ENCODE measurements at regions not wholly inside any gene's neighbourhood (a gene's known extent, or its start where the extent isn't known, plus 50 kb on each side); places are given as distances from the start of the nearest gene placed in this dataset.
A peak's percentile ranks its signal among the peaks of the same experiment; 100 is the strongest.

GRCh38 chr12:89181271-89181920 is 170.9 kb downstream of the DUSP6 start:
- Histone ChIP-seq H3K9ac (ENCODE audit: insufficient read depth in 1 of 2, low read length in 2 of 2) (no peak overlapping the region), H3K4me1 (ENCODE audit: control insufficient read depth in 5 of 5, insufficient read depth in 5 of 5, low read length in 5 of 5) (peaks cover 0 to 17% (median 0%) of the 10 kb centered on the region in 5 donors), H3K36me3 (ENCODE audit: control insufficient read depth in 4 of 4, insufficient read depth in 4 of 4, low read length in 4 of 4) (no peaks in the 10 kb centered on the region), H3K9me3 (ENCODE audit: control insufficient read depth in 4 of 4, insufficient read depth in 3 of 4, low read length in 3 of 4) (no peaks in the 10 kb centered on the region), H3K27me3 (ENCODE audit: control insufficient read depth in 3 of 3, insufficient read depth in 3 of 3, low read length in 2 of 3) (no peaks in the 10 kb centered on the region), H3K4me3 (no peak overlapping the region), H3K27ac (ENCODE audit: low read depth in 1 of 2, low read length in 1 of 2) (no peak overlapping the region)
- no peak for DNase-seq
- TF ChIP-seq CTCF (IDR thresholded peaks at IDR 0.05; ENCODE audit: control extremely low read depth, extremely low read depth) = no peak
- no peak for ATAC-seq (ENCODE audit: insufficient read depth, low FRiP score)
- 69 to 83% methylated on average over 2 of the region's 2 CpGs for WGBS, 2 donors

GRCh38 chr12:89180496-89180895 is 171.8 kb downstream of the DUSP6 start:
- Histone ChIP-seq H3K9me3 (ENCODE audit: control insufficient read depth in 4 of 4, insufficient read depth in 3 of 4, low read length in 3 of 4) (no peaks in the 10 kb centered on the region), H3K27me3 (ENCODE audit: control insufficient read depth in 3 of 3, insufficient read depth in 3 of 3, low read length in 2 of 3) (no peaks in the 10 kb centered on the region), H3K9ac (ENCODE audit: insufficient read depth in 1 of 2, low read length in 2 of 2) (no peak overlapping the region), H3K4me3 (no peak overlapping the region), H3K36me3 (ENCODE audit: control insufficient read depth in 4 of 4, insufficient read depth in 4 of 4, low read length in 4 of 4) (no peaks in the 10 kb centered on the region), H3K4me1 (ENCODE audit: control insufficient read depth in 5 of 5, insufficient read depth in 5 of 5, low read length in 5 of 5) (peaks cover 0 to 17% (median 0%) of the 10 kb centered on the region in 5 donors), H3K27ac (ENCODE audit: low read depth in 1 of 2, low read length in 1 of 2) (peak overlapping the region in 1 of 2 donors; percentile 45)
- DNase-seq (no peak), ATAC-seq (ENCODE audit: insufficient read depth, low FRiP score) (no peak)
- no peak for TF ChIP-seq CTCF (IDR thresholded peaks at IDR 0.05; ENCODE audit: control extremely low read depth, extremely low read depth)
- 65 to 71% methylated on average over 2 of the region's 2 CpGs for WGBS, 2 donors

GRCh38 chr12:89179983-89180382 is 172.3 kb downstream of the DUSP6 start:
- Histone ChIP-seq H3K36me3 (ENCODE audit: control insufficient read depth in 4 of 4, insufficient read depth in 4 of 4, low read length in 4 of 4) (no peaks in the 10 kb centered on the region), H3K4me3 (no peak overlapping the region), H3K9ac (ENCODE audit: insufficient read depth in 1 of 2, low read length in 2 of 2) (no peak overlapping the region), H3K4me1 (ENCODE audit: control insufficient read depth in 5 of 5, insufficient read depth in 5 of 5, low read length in 5 of 5) (peaks cover 0 to 17% (median 0%) of the 10 kb centered on the region in 5 donors), H3K27ac (ENCODE audit: low read depth in 1 of 2, low read length in 1 of 2) (peak overlapping the region in 1 of 2 donors; percentile 45), H3K9me3 (ENCODE audit: control insufficient read depth in 4 of 4, insufficient read depth in 3 of 4, low read length in 3 of 4) (no peaks in the 10 kb centered on the region), H3K27me3 (ENCODE audit: control insufficient read depth in 3 of 3, insufficient read depth in 3 of 3, low read length in 2 of 3) (no peaks in the 10 kb centered on the region)
- peak; percentile 13 to 83 (median 71) for DNase-seq
- peak; percentile 38 for ATAC-seq (ENCODE audit: insufficient read depth, low FRiP score)
- 0 to 5% methylated on average over 1 of the region's 1 CpG for WGBS, 2 donors
- TF ChIP-seq CTCF (IDR thresholded peaks at IDR 0.05; ENCODE audit: control extremely low read depth, extremely low read depth) = no peak

- ATAC-seq (ENCODE audit: insufficient read depth, low FRiP score) (no peak), DNase-seq (no peak)
- Histone ChIP-seq H3K4me3 (no peak overlapping the region), H3K9me3 (ENCODE audit: control insufficient read depth in 4 of 4, insufficient read depth in 3 of 4, low read length in 3 of 4) (no peaks in the 10 kb centered on the region), H3K36me3 (ENCODE audit: control insufficient read depth in 4 of 4, insufficient read depth in 4 of 4, low read length in 4 of 4) (no peaks in the 10 kb centered on the region), H3K4me1 (ENCODE audit: control insufficient read depth in 5 of 5, insufficient read depth in 5 of 5, low read length in 5 of 5) (peaks cover 0 to 17% (median 0%) of the 10 kb centered on the region in 5 donors), H3K9ac (ENCODE audit: insufficient read depth in 1 of 2, low read length in 2 of 2) (no peak overlapping the region), H3K27me3 (ENCODE audit: control insufficient read depth in 3 of 3, insufficient read depth in 3 of 3, low read length in 2 of 3) (no peaks in the 10 kb centered on the region), H3K27ac (ENCODE audit: low read depth in 1 of 2, low read length in 1 of 2) (no peak overlapping the region)
- TF ChIP-seq CTCF (IDR thresholded peaks at IDR 0.05; ENCODE audit: control extremely low read depth, extremely low read depth) = no peak
- 63 to 83% methylated on average over 1 of the region's 1 CpG for WGBS, 2 donors
Observed at GRCh38 chr12:89179245-89179644, 173.1 kb downstream of the DUSP6 start.

All from lung (tissue), 11 donors.